Activated T-cell treated with anti-CD3 and anti-CD28 coated beads for 4 hours (primary cell): ENCODE measurements at regions not wholly inside any gene's neighbourhood (a gene's known extent, or its start where the extent isn't known, plus 50 kb on each side); places are given as distances from the start of the nearest gene placed in this dataset.
"Not testable (repeated sequence)": the region's sequence is repeated elsewhere in the genome, so short reads cannot be mapped to it uniquely, and the experiment has no call there.

ENCODE experiments used
- DNase-seq: peaks from one replicate; pipeline ENCODE4 v3.0.0-alpha.2; 2020

DNA sequence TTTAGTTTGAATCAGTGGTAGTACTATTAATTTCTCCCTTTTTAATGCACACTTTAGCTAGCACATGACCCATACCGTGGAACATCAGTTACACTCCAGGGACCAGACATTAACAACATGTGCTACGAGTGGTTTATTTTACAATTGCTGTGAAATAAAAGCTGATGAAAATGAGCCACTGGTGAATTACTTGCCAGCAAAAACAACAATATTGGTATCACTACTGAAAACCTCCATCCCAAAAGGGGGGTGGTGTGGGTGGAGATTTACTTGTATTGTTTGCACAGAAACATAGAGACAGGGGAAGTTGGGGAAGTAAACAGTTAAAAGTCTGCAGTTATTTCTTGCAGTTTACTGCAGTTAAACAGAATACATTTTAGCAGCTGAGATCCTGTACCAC lies 369.6 kb upstream of the GRAMD2B start:
- no peak for DNase-seq

DNA sequence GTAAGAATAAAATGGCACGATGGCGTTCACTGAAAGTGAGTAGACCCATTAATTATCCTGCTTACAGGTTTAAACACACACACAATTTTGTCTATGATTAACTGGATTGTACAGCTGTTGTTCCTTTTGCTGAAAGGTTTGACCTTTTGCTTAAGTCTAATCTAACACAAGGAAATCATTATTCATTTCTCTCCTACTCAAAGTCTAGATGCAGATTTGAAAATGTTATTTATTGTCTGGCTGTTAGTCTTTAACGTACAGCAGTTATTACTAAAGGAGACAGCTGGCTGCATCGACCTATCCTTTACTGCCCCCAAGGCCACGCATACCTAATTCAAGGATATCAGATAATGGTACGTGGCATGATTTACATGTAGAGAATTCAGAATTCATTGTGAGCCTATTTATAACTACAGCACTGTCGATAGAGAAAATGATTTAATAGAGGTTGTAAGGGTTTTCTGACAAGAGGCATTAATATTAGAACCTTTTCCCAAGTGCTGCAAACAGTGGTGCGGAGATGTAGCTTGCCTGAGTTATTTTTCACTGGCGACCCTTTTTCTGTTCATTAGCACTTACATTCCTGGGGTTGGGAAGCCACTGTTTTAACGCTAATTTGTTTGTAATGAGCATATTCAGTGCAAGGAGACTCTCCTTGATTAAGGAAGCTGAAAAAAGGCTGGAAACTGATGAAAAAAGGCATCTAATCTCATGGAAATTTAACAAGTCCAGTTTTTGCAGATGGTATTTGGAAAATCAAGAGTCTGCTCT lies 368.4 kb upstream of the GRAMD2B start:
- no peak for DNase-seq

DNA sequence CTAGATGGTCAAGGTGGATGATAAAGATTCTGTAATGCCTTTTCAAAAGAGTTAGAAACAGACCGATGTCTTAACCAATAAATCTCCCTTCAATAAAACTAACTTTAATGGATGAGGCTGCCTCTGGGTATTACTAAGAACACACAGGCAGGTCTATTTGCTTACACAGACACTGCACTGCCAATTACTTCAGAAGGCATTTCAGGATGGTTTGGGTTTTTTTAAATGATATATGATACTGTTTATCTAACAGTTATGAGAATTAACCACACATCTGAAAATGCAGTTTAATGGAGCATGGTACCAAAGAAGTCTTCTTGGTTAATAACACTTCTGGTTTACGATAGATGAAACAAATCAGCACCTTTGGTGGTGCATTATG lies 367.9 kb upstream of the GRAMD2B start:
- no peak for DNase-seq

DNA sequence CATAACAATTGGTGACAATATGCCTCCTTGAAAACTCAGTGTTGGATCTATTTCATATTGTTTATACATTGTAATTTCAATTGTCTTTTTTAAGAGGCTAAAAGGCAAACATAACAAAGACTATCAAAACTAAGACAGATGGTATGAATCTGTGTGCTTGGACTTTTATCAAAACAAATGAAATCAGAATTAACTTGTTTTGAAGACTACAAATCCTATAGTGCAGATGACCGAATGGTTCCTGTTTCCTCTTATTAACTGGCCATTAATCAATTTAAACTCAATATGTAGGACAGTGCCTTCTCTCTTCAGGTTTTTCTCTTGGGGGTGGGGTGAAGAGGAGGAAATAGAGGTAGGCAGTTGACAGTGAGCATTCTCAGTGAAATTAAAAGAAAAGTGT lies 366.9 kb upstream of the GRAMD2B start:
- no peak for DNase-seq

DNA sequence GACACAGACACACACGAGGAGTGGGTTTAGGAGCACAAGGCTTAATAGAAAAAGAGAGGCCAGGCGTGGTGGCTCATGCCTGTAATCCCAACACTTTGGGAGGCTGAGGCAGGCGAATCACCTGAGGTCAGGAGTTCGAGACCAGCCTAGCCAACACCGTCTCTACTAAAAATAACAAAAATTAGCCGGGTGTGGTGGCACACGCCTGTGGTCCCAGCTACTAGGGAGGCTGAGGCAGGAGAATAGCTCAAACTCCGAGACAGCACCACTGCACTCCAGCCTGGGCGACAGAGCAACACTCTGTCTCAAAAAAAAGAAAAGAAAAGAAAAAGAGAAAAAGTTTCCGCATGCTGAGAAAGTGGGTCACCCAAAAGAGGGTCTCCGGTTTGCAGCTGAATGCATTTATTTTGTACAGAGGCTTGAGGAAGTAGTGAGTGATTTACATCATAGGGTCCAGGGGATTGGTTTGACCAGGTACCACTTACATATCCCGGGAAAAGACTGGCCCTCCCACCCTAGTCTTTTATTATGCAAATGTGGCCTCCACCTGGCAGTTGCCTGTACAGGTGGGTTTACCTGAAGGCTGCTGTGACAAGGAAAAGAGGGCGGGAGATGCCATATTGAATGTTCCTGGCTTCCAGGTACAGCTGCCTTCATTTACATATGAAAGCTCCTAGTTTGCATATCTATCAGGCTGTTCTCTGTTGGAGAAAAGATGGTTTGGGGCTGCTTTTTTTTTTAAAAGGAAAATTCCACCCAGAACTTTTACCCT lies 366.2 kb upstream of the GRAMD2B start:
- no peak for DNase-seq

DNA sequence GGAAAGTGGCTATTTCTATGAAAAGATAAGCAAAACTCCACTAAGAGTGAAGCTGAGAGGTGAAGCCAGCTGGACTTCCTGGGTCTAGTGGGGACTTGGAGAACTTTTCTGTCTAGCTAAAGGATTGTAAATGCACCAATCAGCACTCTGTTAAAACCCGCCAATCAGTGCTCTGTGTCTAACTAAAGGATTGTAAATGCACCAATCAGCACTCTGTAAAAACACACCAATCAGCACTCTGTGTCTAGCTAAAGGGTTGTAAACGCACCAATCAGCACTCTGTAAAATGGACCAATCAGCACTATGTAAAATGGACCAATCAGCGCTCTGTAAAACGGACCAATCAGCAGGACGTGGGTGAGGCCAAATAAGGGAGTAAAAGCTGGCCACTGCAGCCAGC lies 364.8 kb upstream of the GRAMD2B start:
- not testable (repeated sequence) for DNase-seq

DNA sequence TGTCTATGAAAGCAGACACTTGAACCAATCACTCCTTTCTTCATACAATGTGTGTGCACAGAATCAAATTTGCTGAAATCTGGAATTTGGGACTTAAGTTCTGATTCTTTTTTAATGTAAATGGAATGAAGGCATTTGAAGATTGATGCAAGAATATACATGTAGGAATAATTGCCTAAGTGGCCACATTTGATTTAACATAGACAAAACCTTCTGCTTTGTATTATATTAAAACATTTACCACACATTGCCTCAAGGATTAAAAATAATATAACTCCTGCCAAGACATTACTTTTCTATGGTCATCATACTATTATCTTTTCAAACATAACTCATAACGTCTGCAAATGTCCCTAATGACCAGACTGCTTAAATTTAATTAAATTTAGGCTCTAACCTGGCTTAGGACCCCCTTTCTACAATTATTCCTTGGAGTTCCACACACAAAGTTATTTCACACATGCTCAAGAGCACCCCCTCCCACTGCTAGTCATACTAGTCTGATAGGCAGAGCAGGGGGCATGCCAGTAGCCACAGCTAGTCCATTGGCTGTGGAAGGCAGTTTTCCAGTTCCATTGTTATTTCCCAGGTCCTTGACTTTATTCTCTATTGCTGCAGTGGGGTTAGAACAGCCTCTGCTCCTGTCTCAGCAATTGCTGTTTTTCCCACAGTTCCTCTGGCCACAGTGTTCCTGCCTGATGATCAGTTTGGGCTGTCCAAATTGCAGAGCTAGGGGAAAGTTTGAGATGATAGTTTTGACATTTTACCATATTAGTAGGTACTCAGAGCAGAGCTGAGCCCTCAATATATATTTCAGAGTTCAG lies 360.6 kb upstream of the GRAMD2B start:
- no peak for DNase-seq

DNA sequence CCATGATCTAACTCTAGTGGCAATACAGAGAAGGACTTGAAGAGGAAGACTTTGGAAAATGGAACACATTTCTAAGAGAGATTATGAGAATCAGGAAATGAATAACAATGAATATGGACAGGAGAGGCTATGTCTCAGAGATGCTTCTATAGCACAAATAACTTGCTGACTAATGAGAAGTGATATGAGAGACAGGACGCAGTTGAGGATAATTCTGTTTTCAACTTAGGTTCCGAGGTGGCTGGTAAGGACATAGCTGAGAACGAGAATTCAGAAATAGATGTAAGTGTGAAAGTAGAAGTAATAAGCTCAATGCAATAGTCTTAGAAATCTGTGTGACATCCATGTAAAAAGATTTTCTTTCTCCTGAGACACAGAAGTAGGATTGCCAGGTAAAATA lies 358.1 kb upstream of the GRAMD2B start:
- DNase-seq, result no peak

DNA sequence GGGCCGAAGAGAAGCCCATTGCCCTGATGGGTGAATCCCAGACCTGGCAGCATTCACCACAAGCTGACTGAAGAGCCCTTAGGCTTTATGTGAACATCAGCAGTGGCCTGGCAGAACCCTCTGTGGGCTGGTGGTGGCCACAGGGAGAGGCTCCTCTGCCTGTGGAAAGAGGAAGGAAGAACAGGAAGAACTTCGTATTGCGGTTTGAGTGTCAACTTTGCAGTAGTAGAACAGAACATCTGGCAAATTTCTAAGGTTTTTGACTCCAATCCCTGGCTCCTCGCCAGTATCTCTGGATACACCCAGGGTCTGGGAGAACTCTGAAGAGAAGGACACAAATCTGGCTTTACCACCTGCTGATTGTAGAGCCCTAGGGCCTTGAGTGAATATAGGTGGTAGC lies 356.4 kb upstream of the GRAMD2B start:
- no peak for DNase-seq

DNA sequence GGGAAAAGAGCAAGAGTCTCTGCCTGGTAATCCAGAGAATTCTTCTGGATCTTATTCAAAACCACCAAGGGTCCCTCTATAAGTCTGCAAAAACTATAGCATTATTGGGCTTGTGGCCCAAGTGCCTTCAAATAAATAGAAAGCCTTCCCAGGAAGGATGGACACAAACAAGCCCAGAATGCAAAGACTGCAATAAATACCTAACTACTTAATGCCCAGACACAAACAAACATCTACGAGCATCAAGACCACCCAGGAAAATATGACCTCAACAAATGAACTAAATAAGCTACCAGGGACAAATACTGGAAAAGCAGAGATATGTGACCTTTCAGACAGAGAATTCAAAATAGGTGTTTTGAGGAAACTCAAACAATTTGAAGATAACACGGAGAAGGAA lies 355.8 kb upstream of the GRAMD2B start:
- no peak for DNase-seq

DNA sequence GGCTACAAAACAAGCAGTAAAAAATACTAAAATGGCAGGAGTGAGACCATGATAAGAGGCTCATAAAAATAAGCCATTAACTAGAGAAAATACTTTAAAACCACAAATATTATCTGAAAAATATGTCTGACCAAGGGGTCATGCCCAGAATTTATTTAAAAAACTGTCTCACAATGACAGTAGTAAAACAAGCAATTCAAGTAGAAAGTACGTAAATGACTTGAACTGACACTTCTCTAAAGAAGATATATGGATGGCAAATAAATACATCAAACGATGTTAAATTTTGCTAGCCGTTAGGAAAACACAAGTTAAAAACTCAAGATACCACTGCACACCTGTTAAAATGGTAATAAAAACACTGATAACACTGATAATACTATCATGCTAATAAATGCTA lies 353.9 kb upstream of the GRAMD2B start:
- DNase-seq, result no peak

DNA sequence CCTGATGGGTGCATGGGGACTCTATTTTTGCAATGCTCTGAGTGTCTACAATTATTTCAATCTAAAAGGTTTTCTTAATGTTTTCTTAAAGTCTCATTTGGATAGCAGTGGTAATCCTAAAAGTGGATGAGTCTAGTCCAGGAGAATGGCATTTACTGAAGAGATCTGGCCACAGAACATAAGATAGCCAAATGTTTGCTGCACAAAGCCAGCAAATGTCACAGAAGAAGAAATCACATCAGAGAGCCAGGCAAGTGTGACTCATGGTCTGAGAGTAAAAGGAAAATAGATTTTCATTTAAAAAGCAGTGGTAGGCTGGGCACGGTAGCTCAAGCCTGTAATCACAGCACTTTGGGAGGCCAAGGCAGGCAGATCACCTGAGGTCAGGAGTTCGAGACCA lies 352.7 kb upstream of the GRAMD2B start:
- DNase-seq, result no peak

DNA sequence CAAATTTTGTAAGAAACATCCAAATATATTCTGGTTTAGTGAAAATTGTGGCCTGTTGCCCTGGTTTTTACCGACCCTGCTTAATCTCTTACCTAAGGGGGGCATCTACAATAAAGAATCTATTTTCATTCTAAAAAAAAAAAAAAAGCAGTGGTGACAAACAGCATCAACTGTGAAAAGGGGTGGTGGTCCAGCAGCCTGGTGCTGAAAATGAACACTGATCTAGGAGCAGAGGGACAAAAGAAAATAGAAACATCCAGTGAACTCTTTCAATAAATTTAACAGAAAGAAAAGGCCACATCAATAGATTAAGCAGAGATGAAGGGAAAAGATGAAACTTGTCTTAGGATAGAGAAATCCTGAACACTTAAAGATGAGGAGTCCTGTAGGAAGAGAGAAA lies 348.7 kb upstream of the GRAMD2B start:
- DNase-seq, result no peak

DNA sequence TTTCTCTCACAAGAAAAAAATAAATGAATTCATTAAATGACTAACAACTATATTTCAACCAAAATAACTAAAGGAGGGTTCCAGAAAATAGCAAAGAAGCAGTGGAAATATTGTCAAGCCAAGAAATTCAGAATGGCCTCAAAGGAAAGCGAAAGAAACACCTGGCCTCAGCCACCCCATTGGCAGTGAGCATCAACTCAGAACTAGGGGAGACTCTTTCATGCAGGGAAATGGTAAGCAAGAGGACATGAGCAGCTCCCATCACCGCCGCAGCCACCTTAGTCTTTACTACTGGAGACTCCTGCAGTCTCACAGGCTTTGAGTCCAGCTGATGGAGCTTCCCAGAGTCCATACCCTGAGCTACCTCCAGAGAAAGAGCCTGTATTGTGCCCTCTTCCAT lies 343.9 kb upstream of the GRAMD2B start:
- DNase-seq, result no peak

DNA sequence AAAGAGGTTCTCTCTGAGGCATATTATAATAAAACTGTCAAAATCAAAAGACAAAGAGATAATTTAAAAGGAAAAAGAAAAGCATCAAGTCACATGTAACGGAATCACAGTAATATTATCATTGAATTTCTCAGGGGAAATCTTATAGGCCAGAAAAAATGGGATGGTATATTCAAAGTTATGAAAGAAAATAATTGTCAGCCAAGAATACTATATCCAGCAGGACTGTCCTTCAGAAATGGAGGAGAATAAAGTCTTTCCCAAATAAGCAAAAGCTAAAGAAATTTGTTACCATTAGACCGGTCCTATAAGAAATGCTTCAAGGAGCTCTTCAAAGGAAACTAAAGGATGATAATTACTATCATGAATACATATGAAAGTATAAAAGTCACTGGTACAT lies 342.0 kb upstream of the GRAMD2B start:
- no peak for DNase-seq

DNA sequence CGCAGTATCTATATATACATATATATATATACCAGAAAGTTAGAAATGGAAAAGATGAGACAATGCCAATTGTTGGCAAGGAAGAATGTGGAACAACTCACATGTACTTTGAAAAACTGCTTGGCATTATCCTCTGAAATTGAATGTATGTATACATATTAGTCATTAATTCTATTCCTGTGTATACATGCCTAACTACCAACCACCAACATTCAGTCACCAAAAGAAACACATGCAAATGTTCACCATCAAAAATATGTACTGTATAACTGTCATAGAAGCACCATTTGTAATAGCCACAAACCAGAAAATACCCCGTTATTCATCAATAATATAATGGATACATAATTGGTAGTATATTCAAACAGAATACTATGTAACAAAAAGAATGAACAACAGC lies 330.2 kb upstream of the GRAMD2B start:
- no peak for DNase-seq

DNA sequence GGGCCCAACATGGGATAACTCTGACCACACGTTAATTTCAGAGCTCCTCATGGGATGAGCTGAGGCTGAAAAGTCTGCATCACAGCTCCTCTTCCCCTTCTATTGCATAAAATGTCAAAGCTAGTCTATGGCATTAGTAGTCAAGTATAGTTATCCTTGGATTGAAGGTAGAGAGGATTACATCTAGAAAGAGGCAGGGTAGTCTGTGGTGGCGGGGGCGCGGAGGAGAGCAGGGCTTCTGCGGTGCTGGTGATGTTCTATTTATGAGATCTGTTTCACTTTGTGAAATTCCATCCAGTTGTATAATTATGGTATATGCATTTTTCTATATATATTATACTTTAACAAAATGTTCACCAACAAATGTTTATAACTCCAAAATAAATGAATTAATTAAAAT lies 329.5 kb upstream of the GRAMD2B start:
- no peak for DNase-seq

DNA sequence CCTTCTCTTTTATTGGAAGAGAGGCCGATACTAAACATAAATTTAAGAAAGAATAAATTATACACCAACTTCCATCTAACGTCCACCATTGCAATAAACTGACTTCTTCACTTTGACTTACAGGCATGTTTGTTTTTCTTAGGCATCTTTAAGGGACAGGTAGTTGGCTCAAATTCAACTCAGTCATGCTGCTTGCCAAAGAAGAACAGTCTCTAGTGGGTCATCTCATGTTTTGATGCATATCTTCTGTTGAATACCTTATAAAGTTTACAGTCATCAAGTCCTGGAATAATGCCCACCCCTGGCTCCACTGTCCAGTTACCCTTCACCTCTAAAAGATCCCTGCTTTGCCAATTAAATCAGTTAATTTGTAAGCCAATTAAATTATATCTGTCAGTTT lies 328.2 kb upstream of the GRAMD2B start:
- DNase-seq, result no peak

DNA sequence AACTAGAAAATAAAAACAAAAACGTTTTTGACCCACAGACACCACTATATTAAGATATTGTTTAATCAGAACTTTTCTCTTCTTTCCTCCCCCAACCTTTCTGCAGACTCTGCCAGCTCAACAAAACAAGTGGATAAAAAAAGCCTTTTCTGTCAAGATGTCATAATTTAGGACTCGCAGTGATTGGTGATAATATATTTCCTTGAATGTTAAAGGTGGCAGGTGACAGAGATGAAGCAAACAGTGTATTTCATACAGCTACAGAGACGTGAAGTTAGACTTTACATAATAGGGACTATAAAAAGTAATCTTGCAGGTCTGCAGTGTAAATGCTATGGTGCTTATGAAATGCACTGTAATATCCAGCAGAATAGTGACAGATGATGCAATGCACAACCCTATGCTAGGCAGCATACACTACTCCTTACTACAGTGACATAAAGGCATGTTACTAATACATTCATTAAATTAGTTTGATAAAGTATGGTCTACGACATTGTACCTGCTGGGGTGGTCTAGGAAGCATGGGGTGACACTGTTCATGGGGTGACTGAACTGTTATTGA lies 326.7 kb upstream of the GRAMD2B start:
- DNase-seq, result no peak

DNA sequence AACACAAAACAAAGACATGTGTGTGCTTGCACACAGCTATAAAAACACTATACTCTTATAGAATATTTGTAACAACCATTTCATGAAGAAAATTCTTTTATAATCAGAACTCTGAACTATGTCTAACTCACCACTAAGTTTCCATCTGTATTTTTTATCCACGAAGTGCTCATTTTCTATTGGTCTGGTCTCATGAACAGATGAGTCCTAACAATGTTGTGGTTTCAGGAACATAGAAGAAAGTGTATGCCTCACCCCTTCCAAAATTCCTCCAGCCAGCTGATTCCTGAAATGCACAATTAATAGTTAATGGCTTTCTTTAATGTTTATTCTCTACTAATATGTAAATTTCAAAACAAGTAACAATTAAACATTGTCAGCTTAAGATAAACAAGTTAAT lies 325.3 kb upstream of the GRAMD2B start:
- DNase-seq, result no peak

DNA sequence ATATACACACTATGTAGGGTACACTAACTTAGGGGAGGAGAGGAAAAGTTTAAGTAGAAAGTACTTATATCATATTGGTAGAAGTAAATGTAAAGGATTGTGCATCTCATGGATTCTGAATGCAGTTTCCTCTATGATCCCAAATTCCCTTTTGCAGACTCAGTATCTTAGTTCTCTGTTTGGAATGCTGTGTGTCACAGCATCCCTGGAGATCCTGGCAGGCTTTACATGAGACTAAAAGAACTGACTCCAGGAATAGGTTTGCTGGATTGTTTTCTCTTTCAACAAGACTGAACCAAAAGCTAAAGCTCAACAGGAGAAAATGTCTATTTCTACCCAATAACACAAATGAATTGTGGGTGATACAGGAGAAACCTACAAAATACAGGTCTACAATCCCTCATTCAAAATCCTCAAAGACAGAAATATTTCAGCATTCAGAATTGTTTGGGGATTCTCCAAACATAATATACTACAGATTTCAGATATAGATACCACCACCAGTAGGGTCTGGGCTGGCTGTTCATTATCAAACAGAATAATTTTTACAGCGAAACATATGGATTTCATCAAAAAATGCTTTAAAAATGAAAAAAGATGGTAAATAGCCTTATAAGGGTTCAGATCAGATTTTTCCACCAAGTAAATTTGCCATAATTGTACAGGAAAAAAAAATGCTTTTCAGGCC lies 324.7 kb upstream of the GRAMD2B start:
- DNase-seq, result no peak

DNA sequence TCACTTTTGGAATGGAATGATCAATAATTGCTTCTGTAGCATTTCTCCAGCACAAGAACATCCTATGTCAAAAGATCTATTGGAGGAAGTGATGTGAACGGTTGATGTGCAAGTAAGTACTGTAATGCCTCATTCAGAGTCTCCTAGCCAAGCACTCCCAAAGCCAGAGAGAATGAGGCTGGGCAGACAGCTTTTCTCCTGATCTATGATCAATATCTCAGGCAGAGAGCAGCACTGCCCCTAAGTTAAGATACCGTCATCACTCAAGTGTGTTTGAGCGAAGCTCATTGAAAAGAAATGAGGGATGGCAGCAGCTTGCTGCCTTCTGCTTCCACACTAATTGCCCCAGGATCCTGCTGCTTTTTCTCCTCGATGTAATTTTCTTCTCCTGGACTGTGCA lies 324.1 kb upstream of the GRAMD2B start:
- no peak for DNase-seq

DNA sequence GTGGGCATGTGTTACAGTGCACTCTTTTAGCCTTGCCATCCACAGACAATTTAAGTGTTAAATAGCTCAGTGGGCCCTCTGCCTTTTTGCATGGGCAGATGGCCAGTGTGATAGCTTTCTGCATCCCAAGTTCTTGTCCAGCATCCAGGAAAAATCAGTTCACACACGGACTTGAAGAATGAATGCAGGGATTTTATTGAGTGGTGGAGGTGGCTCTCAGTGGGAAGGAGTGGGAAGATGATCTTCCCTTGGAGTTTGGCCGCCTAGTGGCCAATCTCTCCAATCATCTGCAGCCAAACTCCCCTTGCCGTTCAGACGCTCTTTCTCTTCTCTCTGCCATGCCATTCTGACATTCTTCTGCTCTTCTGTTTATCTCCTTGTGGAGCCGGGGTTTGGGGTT lies 322.4 kb upstream of the GRAMD2B start:
- no peak for DNase-seq
